ENCODE measurements at regions not wholly inside any gene's neighbourhood (a gene's known extent, or its start where the extent isn't known, plus 50 kb on each side); places are given as distances from the start of the nearest gene placed in this dataset.

GRCh38 chr7:156179872-156180390, 367.7 kb upstream of the SHH start:
- TF ChIP-seq EZH2phosphoT487 (IDR thresholded peaks at IDR 0.05; ENCODE audit: unreplicated experiment) (no peak), CTCF (conservative IDR thresholded peaks at IDR 0.05; ENCODE audit: low read depth in 2 of 2) (no peak), CREB1 (CRISPR knock-in tag; IDR thresholded peaks at IDR 0.05; ENCODE audit: low read depth) (no peak), REST (IDR thresholded peaks at IDR 0.05; ENCODE audit: unreplicated experiment) (no peak), EZH2 (IDR thresholded peaks at IDR 0.05; ENCODE audit: low read depth, unreplicated experiment) (no peak), POLR2AphosphoS5 (IDR thresholded peaks at IDR 0.05; ENCODE audit: low read depth) (no peak), JUNB (IDR thresholded peaks at IDR 0.05; ENCODE audit: unreplicated experiment) (no peak), ZNF114 (CRISPR knock-in tag; IDR thresholded peaks at IDR 0.05) (no peak)

All from GM23338 (cell line).